H1 (cell line): ENCODE measurements at regions not wholly inside any gene's neighbourhood (a gene's known extent, or its start where the extent isn't known, plus 50 kb on each side); places are given as distances from the start of the nearest gene placed in this dataset.

Source experiments
- CTCF ChIA-PET: fragments of 300-600 bp; sonication (Branson Sonifier 250); formaldehyde crosslinking; loops from one replicate; lab custom pipeline; 2021; ENCODE audit not compliant: partially characterized antibody; lab: Charles Lee
- POLR2A ChIA-PET: fragments of 300-600 bp; sonication (Branson Sonifier 250); formaldehyde crosslinking; loops from one replicate; lab custom pipeline; 2021; ENCODE audit warnings: inconsistent platforms; ENCODE audit not compliant: partially characterized antibody; lab: Charles Lee
- DNase-seq, 2 experiments: peaks; one replicate each; pipeline versions ENCODE4 v3.0.0 to v3.0.0-alpha.2; 2010 to 2022; ENCODE audit warnings: low spot score in 2 of 2, low read depth in 1 of 2, mixed read lengths in 1 of 2
- FAIRE-seq: peaks from 2 replicates; lab custom pipeline; 2011; peaks lifted over from hg19 to GRCh38; lab: Jason Lieb, UNC
- H2AFZ ChIP-seq: 2 replicates; pipeline ENCODE4 v1.8.1; 2012; ENCODE audit warnings: low read length, inconsistent platforms
- H2AK5ac ChIP-seq: 2 replicates; pipeline ENCODE4 v1.6.1; 2013; ENCODE audit warnings: low read depth, low read length
- H2BK120ac ChIP-seq: replicated peaks from 2 replicates; pipeline ENCODE3; 2013; ENCODE audit warnings: low read depth, low read length, inconsistent platforms
- H2BK12ac ChIP-seq: 2 replicates; pipeline ENCODE4 v1.6.1; 2013; ENCODE audit warnings: low read depth, low read length
- H2BK15ac ChIP-seq: 2 replicates; pipeline ENCODE4 v1.6.1; 2013; ENCODE audit warnings: low read length
- H2BK20ac ChIP-seq: 2 replicates; pipeline ENCODE4 v1.6.1; 2013; ENCODE audit warnings: low read length
- H2BK5ac ChIP-seq: 2 replicates; pipeline ENCODE4 v1.6.1; 2013; ENCODE audit warnings: low read depth, low read length
- H3K14ac ChIP-seq: 2 replicates; pipeline ENCODE4 v1.6.1; 2013; ENCODE audit warnings: inconsistent platforms; ENCODE audit not compliant: insufficient read length
- H3K18ac ChIP-seq: 2 replicates; pipeline ENCODE4 v1.6.1; 2013; ENCODE audit warnings: low read length; ENCODE audit errors: extremely low read depth
- H3K23ac ChIP-seq: 2 replicates; pipeline ENCODE4 v1.6.1; 2013; ENCODE audit warnings: inconsistent platforms; ENCODE audit not compliant: insufficient read length
- H3K23me2 ChIP-seq: 2 replicates; pipeline ENCODE4 v1.6.1; 2013; ENCODE audit warnings: low read depth, low read length
- H3K27ac ChIP-seq: 2 replicates; pipeline ENCODE4 v1.6.1; 2011; ENCODE audit warnings: low read depth, low read length, inconsistent platforms
- H3K27me3 ChIP-seq, 4 experiments: replicated peaks in 1 of 4; 1 replicate in 1 of 4; 2 replicates in 3 of 4; pipeline versions ENCODE4 v1.6.1 to v1.8.1; 2011 to 2013; ENCODE audit warnings: low read length in 3 of 4, mild to moderate bottlenecking in 3 of 4, inconsistent platforms in 2 of 4, mixed read lengths in 2 of 4, moderate library complexity in 1 of 4; ENCODE audit not compliant: control insufficient read depth in 3 of 4, insufficient read depth in 3 of 4; ENCODE audit errors: extremely low read depth in 1 of 4
- H3K36me3 ChIP-seq, 4 experiments: 2 replicates each; pipeline versions ENCODE4 v1.6.1 to v1.8.1; 2011 to 2013; ENCODE audit warnings: mild to moderate bottlenecking in 4 of 4, low read length in 3 of 4, moderate library complexity in 2 of 4, control low read depth in 1 of 4, inconsistent platforms in 1 of 4; ENCODE audit not compliant: insufficient read depth in 4 of 4, control insufficient read depth in 2 of 4
- H3K4ac ChIP-seq: replicated peaks from 2 replicates; pipeline ENCODE3; 2013; ENCODE audit warnings: low read length, low read depth, mixed read lengths, inconsistent platforms; ENCODE audit not compliant: insufficient read length
- H3K4me1 ChIP-seq, 4 experiments: replicated peaks in 1 of 4; 1 replicate in 1 of 4; 2 replicates in 3 of 4; pipeline versions ENCODE4 v1.6.1 to v1.8.1; 2011 to 2013; ENCODE audit warnings: low read length in 3 of 4, inconsistent platforms in 2 of 4, mixed read lengths in 1 of 4; ENCODE audit not compliant: insufficient read depth in 4 of 4, control insufficient read depth in 3 of 4
- H3K4me2 ChIP-seq, 2 experiments: 2 replicates each; pipeline versions ENCODE4 v1.6.1 to v1.8.1; 2011 to 2013; ENCODE audit warnings: low read depth in 2 of 2, low read length in 2 of 2, control low read depth in 1 of 2, inconsistent platforms in 1 of 2, mild to moderate bottlenecking in 1 of 2; ENCODE audit not compliant: insufficient read depth in 1 of 2
- H3K4me3 ChIP-seq, 4 experiments: fragments of 200-600, 300-600 bp in 1 of 4; sonication (generic), shearing (Covaris generic), sonication (Bioruptor Twin) in 1 of 4; 2 replicates each; pipeline versions ENCODE4 v1.5.1 to v1.8.1; 2011 to 2016; ENCODE audit warnings: low read length in 4 of 4, low read depth in 3 of 4, control low read depth in 2 of 4, inconsistent platforms in 2 of 4, mild to moderate bottlenecking in 2 of 4, mixed read lengths in 1 of 4, moderate library complexity in 1 of 4; ENCODE audit not compliant: insufficient read depth in 2 of 4; ENCODE audit errors: extremely low read depth in 1 of 4
- H3K56ac ChIP-seq: replicated peaks from 2 replicates; pipeline ENCODE3; 2013; ENCODE audit warnings: low read depth, mild to moderate bottlenecking, mixed read lengths, low read length, inconsistent platforms; ENCODE audit not compliant: insufficient read length
- H3K79me1 ChIP-seq: 2 replicates; pipeline ENCODE4 v1.6.1; 2013; ENCODE audit warnings: low read depth, low read length, control low read depth
- H3K79me2 ChIP-seq, 2 experiments: 2 replicates each; pipeline versions ENCODE4 v1.6.1 to v1.8.1; 2012 to 2013; ENCODE audit warnings: low read length in 2 of 2, mild to moderate bottlenecking in 2 of 2, inconsistent platforms in 1 of 2; ENCODE audit not compliant: insufficient read depth in 2 of 2, control insufficient read depth in 1 of 2
- H3K9ac ChIP-seq, 4 experiments: replicated peaks in 1 of 4; 1 replicate in 1 of 4; 2 replicates in 3 of 4; pipeline versions ENCODE4 v1.6.1 to v1.8.1; 2011 to 2013; ENCODE audit warnings: low read depth in 3 of 4, low read length in 3 of 4, control low read depth in 2 of 4, mild to moderate bottlenecking in 2 of 4, moderate library complexity in 2 of 4, inconsistent platforms in 1 of 4; ENCODE audit errors: extremely low read depth in 1 of 4
- H3K9me3 ChIP-seq, 2 experiments: 2 replicates each; pipeline versions ENCODE4 v1.6.1 to v1.8.1; 2012 to 2013; ENCODE audit warnings: mild to moderate bottlenecking in 2 of 2, moderate library complexity in 2 of 2, control low read depth in 1 of 2, inconsistent platforms in 1 of 2, low read depth in 1 of 2, low read length in 1 of 2, mixed read lengths in 1 of 2; ENCODE audit not compliant: insufficient read depth in 2 of 2
- H4K20me1 ChIP-seq, 2 experiments: replicated peaks in 1 of 2; 2 replicates each; pipeline versions ENCODE3 to v1.8.1; 2011 to 2013; ENCODE audit warnings: inconsistent platforms in 2 of 2, low read length in 2 of 2, mild to moderate bottlenecking in 1 of 2; ENCODE audit not compliant: insufficient read depth in 2 of 2, control insufficient read depth in 1 of 2
- H4K5ac ChIP-seq: 2 replicates; pipeline ENCODE4 v1.6.1; 2013; ENCODE audit warnings: low read length, low read depth, mixed read lengths, inconsistent platforms; ENCODE audit not compliant: insufficient read length
- H4K8ac ChIP-seq: 2 replicates; pipeline ENCODE4 v1.8.0; 2013; ENCODE audit warnings: mild to moderate bottlenecking, moderate library complexity, low read length, inconsistent platforms; ENCODE audit not compliant: insufficient read depth; ENCODE audit errors: extremely low read depth
- H4K91ac ChIP-seq: replicated peaks from 2 replicates; pipeline ENCODE3; 2013; ENCODE audit warnings: low read length, mixed read lengths, inconsistent platforms; ENCODE audit not compliant: insufficient read length
- JUN ChIP-seq: IDR thresholded peaks from 2 replicates; pipeline ENCODE4 v1.6.1; 2011; ENCODE audit warnings: low read depth, mild to moderate bottlenecking, improper control_type of control experiment, low read length
- MAX ChIP-seq: IDR thresholded peaks from 2 replicates; pipeline ENCODE4 v1.6.1; 2012; ENCODE audit warnings: inconsistent platforms
- WGBS, 2 experiments: shearing (Covaris generic) in 1 of 2; methylation state at CpG; one replicate each; pipeline versions ENCODE4 v1.1.6 to v1.1.7; 2013 to 2015; ENCODE audit warnings: low lambda C conversion rate in 2 of 2, mixed read lengths in 2 of 2, inconsistent platforms in 1 of 2, low coverage in 1 of 2, missing lambda C conversion rate in 1 of 2; ENCODE audit not compliant: insufficient replicate concordance in 2 of 2, insufficient coverage in 1 of 2, insufficient read length in 1 of 2; ENCODE audit errors: extremely low coverage in 1 of 2, missing lambda C conversion rate in 1 of 2; 5-methylcytosine and 5-hydroxymethylcytosine counted together
- TF ChIP-seq, protein P1 (sequence below): IDR thresholded peaks from 2 replicates; pipeline ENCODE4 v1.6.1; 2012; ENCODE audit warnings: inconsistent platforms

DNA sequence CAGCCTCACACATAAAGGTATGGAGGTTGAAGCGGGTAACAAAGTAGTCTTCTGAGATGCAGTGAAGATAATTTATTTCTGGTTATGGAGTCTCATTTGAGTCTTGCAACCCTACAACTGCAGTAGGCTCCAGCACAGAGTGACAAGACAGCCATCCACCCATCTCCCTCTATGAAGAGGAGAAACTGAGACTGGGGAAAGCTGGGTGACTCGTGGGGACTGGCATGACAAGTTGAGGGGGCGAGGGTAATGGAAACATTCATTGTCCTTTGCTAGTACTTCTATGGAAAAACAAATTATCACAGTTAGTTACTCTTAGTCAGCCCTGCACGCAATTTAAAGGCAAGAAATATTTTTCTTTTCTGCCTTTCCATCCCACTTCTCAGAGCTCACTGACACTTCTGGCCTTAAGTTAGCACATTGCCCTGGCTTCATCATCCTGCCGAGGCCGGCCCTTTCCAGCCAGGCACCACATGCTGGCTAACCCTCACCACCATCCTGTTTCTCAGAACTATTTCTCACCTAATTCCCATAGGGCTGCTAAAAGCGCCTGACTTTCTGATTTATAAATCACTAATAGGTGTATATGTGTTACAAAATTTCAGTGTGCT is 361.1 kb downstream of the ETS1 start:
- DNase-seq: no peak
- peak overlapping the region; percentile 78 for H2AFZ ChIP-seq
- H3K36me3 ChIP-seq: no peaks in the 10 kb centered on the region
- WGBS, 2 experiments: 86% methylated on average over 7 of the region's 7 CpGs; no CpG with 5 or more reads in 1 of the 2 experiments
- H3K4ac ChIP-seq: no peak overlapping the region
- no peaks in the 10 kb centered on the region for H3K27me3 ChIP-seq
- H2AK5ac ChIP-seq: no peak overlapping the region
- no peaks in the 10 kb centered on the region for H3K23me2 ChIP-seq
- H3K56ac ChIP-seq: no peak overlapping the region
- no peak overlapping the region for H2BK15ac ChIP-seq
- H4K5ac ChIP-seq: no peak overlapping the region
- no peak overlapping the region for H4K8ac ChIP-seq
- no peak overlapping the region for H3K4me2 ChIP-seq
- H3K79me1 ChIP-seq: no peaks in the 10 kb centered on the region
- H3K4me1 ChIP-seq: no peaks in the 10 kb centered on the region
- no peak overlapping the region for H3K4me3 ChIP-seq
- CTCF ChIA-PET: interaction anchor here (0.6 kb wide), 1 partner anchor 761 kb away, joined by 3 read pairs; no protein-coding TSS in a partner anchor
- H3K79me2 ChIP-seq: no peaks in the 10 kb centered on the region
- TF ChIP-seq JUN (no peak), MAX (0 out of 2 replicates have a peak, but pooled peaks have one; percentile 13)
- TF ChIP-seq, protein P1, sequence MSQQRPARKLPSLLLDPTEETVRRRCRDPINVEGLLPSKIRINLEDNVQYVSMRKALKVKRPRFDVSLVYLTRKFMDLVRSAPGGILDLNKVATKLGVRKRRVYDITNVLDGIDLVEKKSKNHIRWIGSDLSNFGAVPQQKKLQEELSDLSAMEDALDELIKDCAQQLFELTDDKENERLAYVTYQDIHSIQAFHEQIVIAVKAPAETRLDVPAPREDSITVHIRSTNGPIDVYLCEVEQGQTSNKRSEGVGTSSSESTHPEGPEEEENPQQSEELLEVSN: 0 out of 2 replicates have a peak, but pooled peaks have one; percentile 22
- TF ChIP-seq, all 59 proteins: peak for 2
- H3K23ac ChIP-seq: no peak overlapping the region
- H3K14ac ChIP-seq: no peak overlapping the region
- H2BK12ac ChIP-seq: no peak overlapping the region
- FAIRE-seq: no peak
- no peaks in the 10 kb centered on the region for H3K9me3 ChIP-seq
- no peak overlapping the region for H3K18ac ChIP-seq
- no peak overlapping the region for H2BK5ac ChIP-seq
- POLR2A ChIA-PET: no interaction called here
- H3K9ac ChIP-seq: no peak overlapping the region
- no peaks in the 10 kb centered on the region for H4K20me1 ChIP-seq
- no peak overlapping the region for H4K91ac ChIP-seq
- H2BK120ac ChIP-seq: no peak overlapping the region
- no peak overlapping the region for H2BK20ac ChIP-seq
- no peak overlapping the region for H3K27ac ChIP-seq
